ENCODE measurements at regions not wholly inside any gene's neighbourhood (a gene's known extent, or its start where the extent isn't known, plus 50 kb on each side); places are given as distances from the start of the nearest gene placed in this dataset.

- no peak for DNase-seq (ENCODE audit: low read depth, low spot score)
Measured at GRCh38 chr4:12200226-12200625, 771.5 kb upstream of the HS3ST1 start.

- DNase-seq (ENCODE audit: low read depth, low spot score), result no peak
Measured at GRCh38 chr4:12186526-12186925, 757.8 kb upstream of the HS3ST1 start.

GRCh38 chr4:12178614-12179610, 750.2 kb upstream of the HS3ST1 start:
- DNase-seq (ENCODE audit: low read depth, low spot score), result no peak

- DNase-seq (ENCODE audit: low read depth, low spot score), result no peak
Measured at GRCh38 chr4:12177416-12177815, 748.7 kb upstream of the HS3ST1 start.

GRCh38 chr4:12173496-12173895, 744.8 kb upstream of the HS3ST1 start:
- DNase-seq (ENCODE audit: low read depth, low spot score), result no peak

DNA sequence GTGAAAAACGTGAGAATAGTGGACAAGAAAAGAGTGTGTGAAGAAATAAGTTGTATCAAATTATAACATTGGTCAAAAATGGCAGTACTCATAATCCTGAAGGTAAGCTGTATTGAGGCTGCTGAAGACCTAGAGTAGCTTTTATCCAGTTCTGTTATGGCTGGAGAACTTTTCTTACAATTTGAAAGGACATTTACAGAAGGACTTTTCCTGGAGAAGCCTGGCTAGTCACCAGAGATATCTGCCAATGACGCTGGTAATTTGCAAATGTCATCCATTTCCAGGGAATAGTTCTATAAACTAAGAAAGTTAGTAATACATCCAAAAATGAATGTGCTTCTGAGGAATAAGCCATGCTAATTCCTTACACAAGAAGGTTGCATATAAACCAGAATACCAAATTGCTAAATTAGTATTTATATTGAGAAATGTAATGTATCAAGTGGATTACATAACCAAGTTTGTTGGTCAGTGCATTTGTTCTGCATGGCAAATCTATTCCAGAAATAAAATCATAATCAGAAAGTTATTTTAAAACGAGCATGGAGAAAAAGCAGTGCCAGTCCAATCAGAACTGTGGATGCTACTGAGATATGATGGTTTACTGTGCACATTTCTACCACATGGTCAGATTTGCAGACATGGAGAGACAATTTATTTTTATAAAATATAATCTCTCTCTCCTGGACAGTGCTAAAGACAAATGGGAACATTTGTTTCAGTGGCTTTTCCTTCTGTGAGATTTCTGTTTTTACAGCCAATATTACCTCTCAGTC, 743.7 kb upstream of the HS3ST1 start:
- DNase-seq (ENCODE audit: low read depth, low spot score), result no peak

GRCh38 chr4:12170308-12170707, 741.6 kb upstream of the HS3ST1 start:
- DNase-seq (ENCODE audit: low read depth, low spot score), result no peak

- no peak for DNase-seq (ENCODE audit: low read depth, low spot score)
Measured at GRCh38 chr4:12165616-12166015, 736.9 kb upstream of the HS3ST1 start.

DNA sequence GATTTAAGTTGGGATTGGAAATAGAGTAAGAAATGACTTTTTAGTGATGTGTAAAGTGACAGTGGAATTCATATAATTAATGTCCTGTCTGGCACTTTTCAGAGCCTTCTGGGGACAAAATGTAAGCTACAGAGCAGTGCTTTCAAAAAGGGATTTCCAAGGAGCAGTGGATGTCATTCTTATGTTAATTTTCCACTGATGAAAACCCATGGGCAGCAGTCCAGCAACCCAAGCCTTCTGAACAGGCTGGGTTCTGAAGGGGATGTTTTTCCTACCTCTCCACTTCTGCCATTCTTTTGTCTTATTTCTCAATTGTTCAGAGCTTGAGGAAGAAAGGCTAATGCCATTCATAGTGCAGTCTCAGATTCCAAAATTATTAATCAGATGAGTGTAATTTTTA, 717.6 kb upstream of the HS3ST1 start:
- DNase-seq (ENCODE audit: low read depth, low spot score), result no peak

- DNase-seq (ENCODE audit: low read depth, low spot score), result no peak
Measured at GRCh38 chr4:12145768-12146167, 717.1 kb upstream of the HS3ST1 start.

- no peak for DNase-seq (ENCODE audit: low read depth, low spot score)
Measured at GRCh38 chr4:12145106-12145505, 716.4 kb upstream of the HS3ST1 start.

DNA sequence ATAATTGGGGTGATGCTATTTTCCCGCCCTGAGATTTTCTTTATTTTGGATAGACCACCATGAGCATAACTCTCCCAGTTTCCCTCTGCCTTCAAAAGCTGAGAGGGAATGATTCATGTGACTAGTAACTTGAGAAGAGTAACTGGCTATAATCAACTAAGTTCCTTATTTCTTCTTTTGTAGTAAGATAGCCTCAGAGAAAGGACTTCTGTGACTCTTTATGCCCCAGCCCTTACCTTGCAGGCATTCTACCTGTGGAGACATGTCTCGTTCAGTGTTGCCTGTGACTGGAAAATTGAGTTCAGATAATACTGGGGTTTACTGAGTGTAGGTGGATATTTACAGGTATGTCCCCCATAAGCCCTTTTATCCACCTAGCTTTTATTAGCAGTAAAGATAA, 715.4 kb upstream of the HS3ST1 start:
- DNase-seq (ENCODE audit: low read depth, low spot score), result no peak

- no peak for DNase-seq (ENCODE audit: low read depth, low spot score)
Measured at GRCh38 chr4:12140864-12141263, 712.2 kb upstream of the HS3ST1 start.

GRCh38 chr4:12139296-12139695, 710.6 kb upstream of the HS3ST1 start:
- no peak for DNase-seq (ENCODE audit: low read depth, low spot score)

- no peak for DNase-seq (ENCODE audit: low read depth, low spot score)
Measured at GRCh38 chr4:12138488-12138887, 709.8 kb upstream of the HS3ST1 start.

DNA sequence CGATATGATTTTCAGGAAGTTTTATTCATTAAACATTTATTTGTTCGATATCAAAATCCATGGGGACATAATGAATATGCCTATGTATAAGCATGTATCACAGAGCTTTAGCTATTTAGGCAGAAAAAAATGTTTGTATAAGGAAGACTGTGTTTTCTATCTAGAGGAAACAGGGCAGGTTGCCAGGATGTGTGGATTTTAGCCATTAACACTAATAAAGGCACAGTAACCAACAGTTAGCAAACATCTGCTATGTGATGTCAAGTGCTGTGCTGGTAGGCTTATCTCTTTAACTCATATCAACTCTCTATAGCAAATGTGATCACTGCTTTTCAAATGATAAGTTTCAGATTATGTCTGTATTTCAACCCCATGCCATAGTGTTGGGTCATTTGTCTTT, 708.9 kb upstream of the HS3ST1 start:
- DNase-seq (ENCODE audit: low read depth, low spot score), result no peak

DNA sequence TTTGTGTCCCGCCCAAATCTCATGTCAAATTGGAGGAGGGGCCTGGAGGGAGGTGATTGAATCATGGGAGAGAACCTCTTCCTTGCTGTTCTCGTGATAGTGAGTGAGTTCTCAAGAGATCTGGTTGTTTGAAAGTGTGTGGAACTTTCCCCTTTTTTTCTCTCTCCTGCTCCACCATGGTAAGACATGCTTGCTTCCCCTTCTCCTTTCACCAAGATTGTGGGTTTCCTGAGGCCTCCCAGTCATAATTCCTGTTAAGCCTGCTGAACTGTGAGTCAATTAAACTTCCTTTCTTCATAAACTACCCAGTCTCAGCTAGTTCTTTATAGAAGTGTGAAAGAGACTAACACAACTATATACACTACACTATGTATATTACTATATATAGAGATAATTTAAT, 697.8 kb upstream of the HS3ST1 start:
- no peak for DNase-seq (ENCODE audit: low read depth, low spot score)

DNA sequence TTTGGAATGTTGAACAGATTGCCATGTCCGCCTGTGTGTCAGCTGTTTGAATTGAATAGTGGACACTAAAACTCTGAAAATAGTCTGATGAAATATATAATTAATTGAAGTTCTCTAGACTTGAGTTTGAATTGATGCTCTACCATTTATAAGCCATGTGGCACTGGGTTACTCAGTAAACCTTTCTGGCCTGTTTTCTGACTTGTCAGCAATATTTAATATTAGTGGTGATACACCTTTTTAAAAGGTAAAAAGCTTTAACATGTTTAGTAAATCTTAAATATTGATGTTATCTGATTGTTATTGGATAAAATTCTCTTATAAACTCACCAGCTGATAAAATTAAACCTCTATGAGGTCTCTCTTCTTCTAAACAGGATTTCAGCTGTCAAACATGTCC, 695.4 kb upstream of the HS3ST1 start:
- no peak for DNase-seq (ENCODE audit: low read depth, low spot score)

GRCh38 chr4:12123707-12124106, 695.0 kb upstream of the HS3ST1 start:
- no peak for DNase-seq (ENCODE audit: low read depth, low spot score)

DNA sequence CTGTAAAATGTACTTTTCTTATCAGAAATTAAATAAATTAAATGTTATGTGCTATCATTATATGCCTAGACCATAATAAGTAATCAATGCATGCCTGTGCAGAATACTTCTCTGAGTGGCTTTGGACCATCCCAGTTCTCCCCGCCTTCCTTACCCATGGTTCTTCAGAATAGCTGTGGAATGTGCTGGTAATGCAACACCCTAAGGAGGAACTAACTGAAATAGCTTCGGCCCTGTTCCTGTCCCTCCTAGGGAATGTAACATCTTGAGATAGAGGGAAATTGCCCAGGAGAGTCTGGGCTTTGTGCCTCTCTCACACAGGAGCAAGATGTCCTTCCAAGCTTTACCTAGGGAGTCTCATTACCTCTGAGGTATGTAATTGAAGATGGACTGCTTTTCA, 693.6 kb upstream of the HS3ST1 start:
- no peak for DNase-seq (ENCODE audit: low read depth, low spot score)

DNA sequence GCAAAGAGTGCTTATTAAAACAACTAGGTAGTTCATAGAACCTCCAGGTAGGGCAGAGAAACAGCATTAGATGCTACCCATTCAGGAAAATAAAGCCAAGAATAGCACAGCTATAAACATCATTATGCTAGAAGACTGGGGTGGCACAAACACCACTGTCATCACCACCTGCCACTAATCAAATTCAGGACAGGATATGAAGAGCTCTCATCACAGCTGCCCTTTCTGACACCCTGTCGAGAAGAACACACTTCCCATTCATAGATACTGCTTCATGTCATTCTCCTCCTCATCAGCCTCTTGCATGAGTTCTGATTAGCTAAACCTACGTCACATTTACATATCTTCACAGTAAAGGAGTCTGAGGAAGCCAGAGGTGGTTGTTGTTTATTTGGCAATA, 692.3 kb upstream of the HS3ST1 start:
- no peak for DNase-seq (ENCODE audit: low read depth, low spot score)

GRCh38 chr4:12118651-12119213, 690.0 kb upstream of the HS3ST1 start:
- DNase-seq (ENCODE audit: low read depth, low spot score), result no peak

Data from brain pericyte (primary cell).